GM12874 (cell line): ENCODE measurements at regions not wholly inside any gene's neighbourhood (a gene's known extent, or its start where the extent isn't known, plus 50 kb on each side); places are given as distances from the start of the nearest gene placed in this dataset.

Experiments used
- TF ChIP-seq, protein P1 (sequence below): IDR thresholded peaks from 2 replicates; pipeline ENCODE4 v1.5.1; 2011; ENCODE audit warnings: low read depth, mild to moderate bottlenecking, control low read depth, low read length, moderate library complexity; ENCODE audit not compliant: insufficient read depth

DNA sequence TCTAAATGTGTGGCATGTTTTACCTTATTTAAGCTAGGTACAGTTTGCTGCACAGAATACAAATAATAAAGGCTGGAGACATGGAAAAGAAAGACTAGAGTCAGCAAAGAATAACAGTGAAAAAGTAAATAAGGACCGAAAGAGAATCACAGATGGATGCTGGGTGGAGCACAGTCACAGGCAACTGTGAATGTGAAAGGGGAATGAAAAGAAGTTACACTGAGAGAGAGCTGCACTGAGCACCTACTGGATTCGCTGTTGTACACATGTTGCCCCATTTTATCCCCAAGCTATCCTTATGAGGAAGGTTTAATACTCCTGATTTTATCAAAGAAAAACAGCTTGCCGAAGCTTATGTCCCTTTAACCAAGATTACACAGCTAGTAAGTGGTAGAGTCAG, 165.4 kb upstream of the RGMB start:
- TF ChIP-seq, protein P1, sequence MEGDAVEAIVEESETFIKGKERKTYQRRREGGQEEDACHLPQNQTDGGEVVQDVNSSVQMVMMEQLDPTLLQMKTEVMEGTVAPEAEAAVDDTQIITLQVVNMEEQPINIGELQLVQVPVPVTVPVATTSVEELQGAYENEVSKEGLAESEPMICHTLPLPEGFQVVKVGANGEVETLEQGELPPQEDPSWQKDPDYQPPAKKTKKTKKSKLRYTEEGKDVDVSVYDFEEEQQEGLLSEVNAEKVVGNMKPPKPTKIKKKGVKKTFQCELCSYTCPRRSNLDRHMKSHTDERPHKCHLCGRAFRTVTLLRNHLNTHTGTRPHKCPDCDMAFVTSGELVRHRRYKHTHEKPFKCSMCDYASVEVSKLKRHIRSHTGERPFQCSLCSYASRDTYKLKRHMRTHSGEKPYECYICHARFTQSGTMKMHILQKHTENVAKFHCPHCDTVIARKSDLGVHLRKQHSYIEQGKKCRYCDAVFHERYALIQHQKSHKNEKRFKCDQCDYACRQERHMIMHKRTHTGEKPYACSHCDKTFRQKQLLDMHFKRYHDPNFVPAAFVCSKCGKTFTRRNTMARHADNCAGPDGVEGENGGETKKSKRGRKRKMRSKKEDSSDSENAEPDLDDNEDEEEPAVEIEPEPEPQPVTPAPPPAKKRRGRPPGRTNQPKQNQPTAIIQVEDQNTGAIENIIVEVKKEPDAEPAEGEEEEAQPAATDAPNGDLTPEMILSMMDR, result no peak

DNA sequence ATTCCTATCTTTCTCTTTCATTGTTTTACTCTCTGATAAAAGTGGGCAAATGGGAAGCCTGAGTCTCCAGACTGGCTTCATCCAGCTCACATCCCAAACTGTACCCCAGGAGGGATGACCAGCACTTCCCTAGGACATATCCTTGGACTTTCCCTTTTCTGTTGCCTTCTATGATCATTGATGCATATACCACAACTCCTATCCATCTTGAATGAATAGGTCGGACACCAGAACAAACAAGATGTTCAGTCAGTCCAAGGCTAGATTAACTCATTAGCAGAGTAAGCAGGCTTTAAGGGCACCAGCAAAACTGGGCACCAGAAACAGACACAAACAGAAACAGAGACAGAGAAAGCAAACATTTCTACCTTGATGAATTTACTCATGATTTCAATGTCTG, 159.1 kb upstream of the RGMB start:
- TF ChIP-seq, protein P1, result no peak

DNA sequence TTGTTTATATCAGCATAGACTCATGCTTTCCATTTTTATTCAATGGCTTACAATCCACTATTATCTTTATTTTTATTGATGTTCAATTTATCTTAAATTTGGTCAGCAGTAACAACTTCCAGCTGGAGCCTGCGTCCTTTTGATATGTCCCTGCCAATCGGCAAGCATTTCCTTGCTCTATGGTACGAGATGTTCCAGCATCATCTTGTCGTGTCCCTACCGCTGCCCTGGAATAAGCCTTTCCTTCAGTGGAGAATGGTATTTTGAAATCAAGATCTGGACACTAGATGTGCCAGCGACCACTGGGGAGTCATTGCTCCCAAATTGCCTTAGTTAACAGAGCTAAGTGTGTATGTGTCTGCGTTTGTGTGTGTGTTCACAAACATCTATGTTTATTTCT, 151.6 kb upstream of the RGMB start:
- TF ChIP-seq, protein P1, result no peak

DNA sequence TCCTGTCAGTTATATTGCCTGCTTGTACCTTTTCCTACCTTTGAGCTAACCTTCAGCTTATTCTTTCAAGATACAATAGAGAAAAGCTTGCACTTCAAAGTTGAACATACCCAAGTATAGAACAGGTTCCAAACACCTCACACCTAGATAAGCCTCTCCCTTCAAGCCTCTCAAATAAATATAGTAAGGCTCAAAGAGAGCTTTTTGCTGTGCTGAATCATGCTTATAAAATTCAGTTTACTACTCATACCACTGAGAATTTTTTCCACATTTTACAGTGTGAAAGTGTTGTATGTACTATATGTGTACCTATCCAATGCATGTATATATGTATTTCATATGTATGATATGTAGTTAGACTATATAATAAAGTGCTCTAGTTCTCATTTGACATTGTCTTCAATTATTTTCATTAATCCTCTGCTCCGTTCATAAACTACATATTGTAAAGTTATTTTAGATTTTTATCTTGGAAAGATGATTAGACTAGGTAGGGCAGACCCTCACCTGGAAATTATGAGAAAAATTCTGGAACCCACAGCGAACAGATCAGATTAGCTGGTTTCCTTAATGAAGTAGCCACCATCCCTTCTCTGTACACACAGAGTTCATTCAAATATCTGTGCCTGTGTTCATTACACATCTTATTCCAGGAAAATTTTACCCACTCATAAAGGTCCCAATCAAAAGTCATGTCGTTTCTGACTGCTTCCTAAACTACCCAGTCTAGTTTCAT, 149.2 kb upstream of the RGMB start:
- TF ChIP-seq, protein P1, result no peak

DNA sequence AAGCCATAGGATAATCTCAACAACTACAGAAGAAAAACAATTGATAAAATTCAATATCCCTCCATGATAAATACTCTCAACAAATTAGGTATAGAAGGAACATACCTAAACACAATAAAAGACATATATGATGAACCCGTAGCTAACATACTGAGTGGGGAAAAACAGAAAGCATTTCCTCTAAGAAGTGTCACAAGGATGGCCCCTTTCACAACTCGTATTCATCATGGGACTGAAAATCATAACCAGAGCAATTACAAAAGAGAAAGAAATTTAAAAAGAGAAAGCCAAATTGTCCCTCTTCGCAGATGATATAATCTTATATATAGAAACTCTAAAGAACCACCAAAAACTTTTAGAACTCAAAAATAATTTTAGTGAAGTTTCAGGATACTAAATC, 146.3 kb upstream of the RGMB start:
- TF ChIP-seq, protein P1, result no peak

DNA sequence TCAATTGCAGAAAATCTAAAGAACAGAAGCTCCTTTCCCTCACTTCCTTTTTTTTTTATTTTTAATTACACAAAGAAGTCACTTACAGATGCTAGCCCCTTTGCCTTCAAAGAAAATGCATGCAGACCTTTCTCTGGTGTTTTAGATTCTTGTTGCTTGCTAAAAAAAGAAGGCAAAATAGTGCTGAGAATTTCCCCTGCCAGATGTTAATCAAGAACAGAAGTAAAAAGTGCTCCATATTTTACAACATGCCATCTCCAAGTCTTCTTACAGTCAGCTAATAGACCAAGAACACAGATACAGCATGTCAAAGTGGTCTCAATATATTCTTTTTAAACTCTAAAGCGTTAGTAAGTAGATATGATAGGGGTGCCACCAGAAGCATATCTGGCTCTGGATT, 142.8 kb upstream of the RGMB start:
- TF ChIP-seq, protein P1, result no peak

DNA sequence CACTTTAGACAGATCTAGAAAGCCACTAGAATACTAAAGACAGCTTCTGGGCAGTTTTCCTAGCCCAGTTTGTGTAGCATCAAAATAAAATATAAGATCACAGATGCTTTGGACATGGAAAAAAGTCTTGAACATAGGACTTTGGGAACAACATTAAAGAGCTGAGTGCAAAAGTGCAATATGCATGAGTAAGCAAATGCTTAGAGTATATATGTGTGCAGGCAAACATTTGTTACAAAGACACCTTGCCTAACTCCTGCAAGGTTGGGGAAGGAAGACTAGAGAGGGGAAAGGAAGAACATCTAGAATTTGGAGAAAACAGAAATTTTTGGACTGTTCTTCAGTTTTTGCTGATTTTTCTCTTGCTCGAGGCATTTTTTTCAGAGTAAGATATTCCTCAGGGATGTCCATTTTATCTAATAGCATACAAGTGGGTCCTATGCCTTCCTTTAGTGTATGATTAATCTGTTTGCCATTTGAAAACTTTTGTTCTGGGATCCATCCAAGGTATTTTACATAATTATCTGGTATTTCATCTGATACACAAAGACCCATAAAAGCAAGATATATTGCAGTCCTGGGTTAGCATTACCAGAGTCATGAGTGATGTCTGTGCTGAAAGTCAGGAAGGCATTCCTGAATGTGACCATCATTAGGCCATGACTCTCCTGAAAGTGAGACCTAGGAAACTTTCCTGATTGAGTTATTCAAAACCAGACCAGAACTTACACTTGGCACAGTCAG, 142.0 kb upstream of the RGMB start:
- TF ChIP-seq, protein P1, result no peak
